ENCODE measurements at regions not wholly inside any gene's neighbourhood (a gene's known extent, or its start where the extent isn't known, plus 50 kb on each side); places are given as distances from the start of the nearest gene placed in this dataset.

GRCh38 chr2:104250635-104251034, 603.3 kb upstream of the POU3F3 start:
- in situ Hi-C loops (cut with HindIII; ENCODE audit: low sequenced_read_pairs) = no loop called here
- TF ChIP-seq, protein P1, sequence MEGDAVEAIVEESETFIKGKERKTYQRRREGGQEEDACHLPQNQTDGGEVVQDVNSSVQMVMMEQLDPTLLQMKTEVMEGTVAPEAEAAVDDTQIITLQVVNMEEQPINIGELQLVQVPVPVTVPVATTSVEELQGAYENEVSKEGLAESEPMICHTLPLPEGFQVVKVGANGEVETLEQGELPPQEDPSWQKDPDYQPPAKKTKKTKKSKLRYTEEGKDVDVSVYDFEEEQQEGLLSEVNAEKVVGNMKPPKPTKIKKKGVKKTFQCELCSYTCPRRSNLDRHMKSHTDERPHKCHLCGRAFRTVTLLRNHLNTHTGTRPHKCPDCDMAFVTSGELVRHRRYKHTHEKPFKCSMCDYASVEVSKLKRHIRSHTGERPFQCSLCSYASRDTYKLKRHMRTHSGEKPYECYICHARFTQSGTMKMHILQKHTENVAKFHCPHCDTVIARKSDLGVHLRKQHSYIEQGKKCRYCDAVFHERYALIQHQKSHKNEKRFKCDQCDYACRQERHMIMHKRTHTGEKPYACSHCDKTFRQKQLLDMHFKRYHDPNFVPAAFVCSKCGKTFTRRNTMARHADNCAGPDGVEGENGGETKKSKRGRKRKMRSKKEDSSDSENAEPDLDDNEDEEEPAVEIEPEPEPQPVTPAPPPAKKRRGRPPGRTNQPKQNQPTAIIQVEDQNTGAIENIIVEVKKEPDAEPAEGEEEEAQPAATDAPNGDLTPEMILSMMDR (IDR thresholded peaks at IDR 0.05; ENCODE audit: low read depth, low read length, missing control alignments) = no peak
- no peak overlapping the region for H3K4me3 ChIP-seq (ENCODE audit: low read depth, low read length)
- no peak for DNase-seq (ENCODE audit: low read depth)

- no peak overlapping the region for H3K4me3 ChIP-seq (ENCODE audit: low read depth, low read length)
- TF ChIP-seq, protein P1 (IDR thresholded peaks at IDR 0.05; ENCODE audit: low read depth, low read length, missing control alignments) = no peak
- in situ Hi-C loops (cut with HindIII; ENCODE audit: low sequenced_read_pairs) = no loop called here
- DNase-seq (ENCODE audit: low read depth) = no peak
These were observed 599.9 kb upstream of the POU3F3 start for GRCh38 chr2:104254017-104254416.

DNA sequence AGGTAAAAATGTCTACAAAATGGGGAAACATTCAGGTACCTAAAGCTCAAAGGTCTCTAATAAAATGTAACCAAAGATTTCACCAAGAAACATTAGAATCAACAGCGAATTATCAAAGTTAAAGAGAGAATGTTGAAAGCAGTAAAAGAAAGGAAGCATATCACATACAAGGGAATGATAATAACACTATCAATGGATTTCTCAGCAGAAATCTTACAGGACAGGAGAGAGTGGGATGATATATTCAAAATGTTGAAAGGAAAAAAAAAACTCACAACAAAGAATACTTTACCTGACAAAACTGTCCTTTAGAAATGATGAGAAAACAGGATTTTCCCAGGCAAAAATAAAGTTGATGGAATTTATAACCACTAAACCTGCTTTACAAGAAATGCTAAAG, 591.2 kb upstream of the POU3F3 start:
- H3K4me3 ChIP-seq (ENCODE audit: low read depth, low read length) = no peak overlapping the region
- DNase-seq (ENCODE audit: low read depth) = no peak
- TF ChIP-seq, protein P1 (IDR thresholded peaks at IDR 0.05; ENCODE audit: low read depth, low read length, missing control alignments) = no peak
- in situ Hi-C loops (cut with HindIII; ENCODE audit: low sequenced_read_pairs) = no loop called here

- H3K4me3 ChIP-seq (ENCODE audit: low read depth, low read length) = no peak overlapping the region
- no peak for DNase-seq (ENCODE audit: low read depth)
- TF ChIP-seq, protein P1 (IDR thresholded peaks at IDR 0.05; ENCODE audit: low read depth, low read length, missing control alignments) = no peak
- in situ Hi-C loops (cut with HindIII; ENCODE audit: low sequenced_read_pairs) = no loop called here
These were observed 574.3 kb upstream of the POU3F3 start for GRCh38 chr2:104279646-104280045.

- in situ Hi-C loops (cut with HindIII; ENCODE audit: low sequenced_read_pairs) = no loop called here
- TF ChIP-seq, protein P1 (IDR thresholded peaks at IDR 0.05; ENCODE audit: low read depth, low read length, missing control alignments) = no peak
- DNase-seq (ENCODE audit: low read depth) = no peak
- H3K4me3 ChIP-seq (ENCODE audit: low read depth, low read length) = no peak overlapping the region
These were observed 573.7 kb upstream of the POU3F3 start for GRCh38 chr2:104280216-104280615.

DNA sequence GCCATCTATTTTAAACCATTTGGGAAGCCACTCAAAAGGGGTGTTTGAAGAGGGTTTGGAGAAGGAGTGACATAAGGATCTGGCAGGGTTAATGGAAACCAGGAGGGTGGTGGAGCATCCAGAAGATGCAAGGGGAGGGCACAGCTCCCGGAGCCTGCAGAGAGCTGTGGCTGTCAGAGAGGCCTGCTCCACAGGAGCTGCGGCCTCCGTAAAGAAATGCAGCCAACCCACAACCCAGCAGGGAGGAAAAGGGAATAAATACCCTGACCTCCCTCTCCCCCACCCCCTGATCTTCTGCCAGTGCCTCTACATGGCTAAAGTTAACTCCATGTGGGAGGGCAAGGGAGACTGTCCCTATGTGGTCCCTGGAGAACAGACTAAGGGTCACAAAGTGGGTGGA, 567.1 kb upstream of the POU3F3 start:
- DNase-seq (ENCODE audit: low read depth) = peak; percentile 89
- in situ Hi-C loops (cut with HindIII; ENCODE audit: low sequenced_read_pairs) = no loop called here
- TF ChIP-seq, protein P1 (IDR thresholded peaks at IDR 0.05; ENCODE audit: low read depth, low read length, missing control alignments) = no peak
- no peak overlapping the region for H3K4me3 ChIP-seq (ENCODE audit: low read depth, low read length)

Data from astrocyte of the cerebellum (primary cell).